Smooth muscle cell (in vitro differentiated cells): ENCODE measurements at regions not wholly inside any gene's neighbourhood (a gene's known extent, or its start where the extent isn't known, plus 50 kb on each side); places are given as distances from the start of the nearest gene placed in this dataset.

ENCODE experiments used
- DNase-seq: peaks from one replicate; lab custom pipeline; 2025; ENCODE audit not compliant: unreplicated experiment; lab: John Stamatoyannopoulos, UW
- H2AFZ ChIP-seq: fragments of 200-600 bp; sonication (generic); 2 replicates; pipeline ENCODE4 v1.6.0; 2016; ENCODE audit warnings: antibody characterized with exemption, low read depth, mild to moderate bottlenecking
- H3F3A ChIP-seq: fragments of 200-600 bp; sonication (generic); 2 replicates; pipeline ENCODE4 v1.6.0; 2017; ENCODE audit warnings: antibody characterized with exemption, low read depth
- H3K27ac ChIP-seq: fragments of 200-600 bp; sonication (generic); 2 replicates; pipeline ENCODE4 v1.5.1; 2016; ENCODE audit warnings: low read depth, mild to moderate bottlenecking
- H3K27me3 ChIP-seq: fragments of 200-600 bp; sonication (generic); 2 replicates; pipeline ENCODE4 v1.6.1; 2016; ENCODE audit warnings: low read depth, mild to moderate bottlenecking
- H3K36me3 ChIP-seq: fragments of 200-600 bp; sonication (generic); 2 replicates; pipeline ENCODE4 v1.5.1; 2016; ENCODE audit warnings: low read depth
- H3K4me1 ChIP-seq: fragments of 200-600 bp; sonication (generic); 2 replicates; pipeline ENCODE4 v1.5.1; 2016; ENCODE audit warnings: low read depth
- H3K4me2 ChIP-seq: fragments of 200-600 bp; sonication (generic); 2 replicates; pipeline ENCODE4 v1.6.0; 2016; ENCODE audit warnings: mild to moderate bottlenecking
- H3K4me3 ChIP-seq: fragments of 200-600 bp; sonication (generic); 2 replicates; pipeline ENCODE4 v1.5.1; 2016; ENCODE audit warnings: mild to moderate bottlenecking
- H3K79me2 ChIP-seq: fragments of 200-600 bp; sonication (generic); 2 replicates; pipeline ENCODE4 v1.6.0; 2016; ENCODE audit warnings: low read depth, mild to moderate bottlenecking
- H3K9ac ChIP-seq: fragments of 200-600 bp; sonication (generic); 2 replicates; pipeline ENCODE4 v1.6.0; 2016; ENCODE audit warnings: low read depth
- H3K9me3 ChIP-seq: fragments of 200-600 bp; sonication (generic); replicated peaks from 2 replicates; pipeline ENCODE4 v1.5.1; 2016; ENCODE audit warnings: low read depth
- H4K20me1 ChIP-seq: fragments of 200-600 bp; sonication (generic); 2 replicates; pipeline ENCODE4 v1.6.0; 2016; ENCODE audit warnings: low read depth
- CTCF ChIP-seq: fragments of 200-600 bp; sonication (generic); IDR thresholded peaks from 2 replicates; pipeline ENCODE4 v1.5.1; 2017; ENCODE audit warnings: borderline replicate concordance, mild to moderate bottlenecking, antibody characterized with exemption; ENCODE audit not compliant: insufficient read depth, poor library complexity, severe bottlenecking
- WGBS: methylation state at CpG from one replicate; pipeline ENCODE4 v1.1.7; 2016; ENCODE audit warnings: low lambda C conversion rate; 5-methylcytosine and 5-hydroxymethylcytosine counted together

- Histone ChIP-seq H3K27me3 (no peaks in the 10 kb centered on the region), H3K9ac (no peak overlapping the region), H3F3A (no peaks in the 10 kb centered on the region), H3K4me1 (no peaks in the 10 kb centered on the region), H3K36me3 (no peaks in the 10 kb centered on the region), H2AFZ (no peak overlapping the region), H3K27ac (no peak overlapping the region), H3K79me2 (no peaks in the 10 kb centered on the region), H3K4me2 (no peak overlapping the region), H3K4me3 (no peak overlapping the region), H4K20me1 (no peaks in the 10 kb centered on the region), H3K9me3 (no peaks in the 10 kb centered on the region)
- TF ChIP-seq CTCF = no peak
- DNase-seq = no peak
- WGBS = 74% methylated on average over 9 of the region's 9 CpGs
These were observed 99.5 kb downstream of the HS1BP3 start for GRCh38 chr2:20551260-20551944.

GRCh38 chr2:20551945-20552328 is 99.0 kb downstream of the HS1BP3 start:
- no peaks in the 10 kb centered on the region for H3K27me3 ChIP-seq
- H3F3A ChIP-seq = no peaks in the 10 kb centered on the region
- no peak for TF ChIP-seq CTCF
- H3K36me3 ChIP-seq = no peaks in the 10 kb centered on the region
- DNase-seq = no peak
- H3K9me3 ChIP-seq = no peaks in the 10 kb centered on the region
- H3K4me1 ChIP-seq = no peaks in the 10 kb centered on the region
- H4K20me1 ChIP-seq = no peaks in the 10 kb centered on the region
- no peak overlapping the region for H3K9ac ChIP-seq
- H3K4me2 ChIP-seq = no peak overlapping the region
- H3K79me2 ChIP-seq = no peaks in the 10 kb centered on the region
- no peak overlapping the region for H3K27ac ChIP-seq
- H2AFZ ChIP-seq = no peak overlapping the region
- no peak overlapping the region for H3K4me3 ChIP-seq
- WGBS = 89% methylated on average over 5 of the region's 5 CpGs

- 93% methylated on average over 3 of the region's 3 CpGs for WGBS
- Histone ChIP-seq H3K79me2 (no peaks in the 10 kb centered on the region), H3K27ac (no peak overlapping the region), H3K4me2 (no peak overlapping the region), H4K20me1 (no peaks in the 10 kb centered on the region), H3K4me3 (no peak overlapping the region), H3K36me3 (no peaks in the 10 kb centered on the region), H2AFZ (no peak overlapping the region), H3K27me3 (no peaks in the 10 kb centered on the region), H3K9ac (no peak overlapping the region), H3F3A (no peaks in the 10 kb centered on the region), H3K9me3 (no peaks in the 10 kb centered on the region), H3K4me1 (no peaks in the 10 kb centered on the region)
- no peak for TF ChIP-seq CTCF
- no peak for DNase-seq
These were observed 98.1 kb downstream of the HS1BP3 start for GRCh38 chr2:20552847-20553246.

- Histone ChIP-seq H3K27ac (no peak overlapping the region), H3K27me3 (no peaks in the 10 kb centered on the region), H3K9me3 (no peaks in the 10 kb centered on the region), H3K9ac (no peak overlapping the region), H2AFZ (no peak overlapping the region), H4K20me1 (no peaks in the 10 kb centered on the region), H3K4me3 (no peak overlapping the region), H3K36me3 (no peaks in the 10 kb centered on the region), H3F3A (no peaks in the 10 kb centered on the region), H3K4me2 (no peak overlapping the region), H3K79me2 (no peaks in the 10 kb centered on the region), H3K4me1 (no peaks in the 10 kb centered on the region)
- no peak for DNase-seq
- TF ChIP-seq CTCF = no peak
- 52% methylated on average over 5 of the region's 5 CpGs for WGBS
These were observed 97.3 kb downstream of the HS1BP3 start for GRCh38 chr2:20553580-20553979.
